ENCODE measurements at regions not wholly inside any gene's neighbourhood (a gene's known extent, or its start where the extent isn't known, plus 50 kb on each side); places are given as distances from the start of the nearest gene placed in this dataset.

- Histone ChIP-seq H3K27me3 (peaks cover 0 to 45% (median 32%) of the 10 kb centered on the region in 7 donors), H3K9me3 (no peaks in the 10 kb centered on the region)
- WGBS, 2 donors = 66% methylated on average over 11 of the region's 11 CpGs
These were observed 658.5 kb downstream of the AJAP1 start for GRCh38 chr1:5312862-5313261.

GRCh38 chr1:5312293-5312674 is 657.9 kb downstream of the AJAP1 start:
- Histone ChIP-seq H3K36me3 (no peaks in the 10 kb centered on the region), H3K27me3 (peaks cover 0 to 42% (median 32%) of the 10 kb centered on the region in 7 donors), H3K4me1 (no peaks in the 10 kb centered on the region), H3K4me3 (no peak overlapping the region), H3K27ac (no peak overlapping the region), H3K9me3 (no peaks in the 10 kb centered on the region)
- TF ChIP-seq CTCF (IDR thresholded peaks at IDR 0.05) = no peak
- ATAC-seq = no peak
- DNase-seq = no peak
- intact Hi-C loops (cut with DNase I) = no loop called here
- 68 to 74% methylated on average over 7 of the region's 7 CpGs for WGBS, 2 donors

More at GRCh38 chr1:5312862-5313261, 658.5 kb downstream of the AJAP1 start:
- Histone ChIP-seq H3K27ac (no peak overlapping the region), H3K4me3 (no peak overlapping the region), H3K4me1 (no peaks in the 10 kb centered on the region), H3K36me3 (no peaks in the 10 kb centered on the region)
- TF ChIP-seq CTCF (IDR thresholded peaks at IDR 0.05) = no peak
- no peak for DNase-seq
- ATAC-seq = no peak
- intact Hi-C loops (cut with DNase I) = no loop called here

- 42 to 43% methylated on average over 11 of the region's 11 CpGs for WGBS, 2 donors
- no peak for ATAC-seq
- Histone ChIP-seq H3K9me3 (no peaks in the 10 kb centered on the region), H3K4me1 (no peaks in the 10 kb centered on the region), H3K36me3 (no peaks in the 10 kb centered on the region), H3K27me3 (peaks cover 0 to 42% (median 32%) of the 10 kb centered on the region in 7 donors), H3K4me3 (no peak overlapping the region), H3K27ac (no peak overlapping the region)
- no peak for DNase-seq
- intact Hi-C loops (cut with DNase I) = no loop called here
- TF ChIP-seq CTCF (IDR thresholded peaks at IDR 0.05) = no peak
These were observed 657.4 kb downstream of the AJAP1 start for GRCh38 chr1:5311634-5312292.

- ATAC-seq (no peak), DNase-seq (no peak)
- Histone ChIP-seq H3K36me3 (no peaks in the 10 kb centered on the region), H3K27ac (no peak overlapping the region), H3K4me3 (no peak overlapping the region), H3K27me3 (peaks cover 0 to 42% (median 32%) of the 10 kb centered on the region in 7 donors), H3K4me1 (no peaks in the 10 kb centered on the region), H3K9me3 (no peaks in the 10 kb centered on the region)
- intact Hi-C loops (cut with DNase I) = no loop called here
- TF ChIP-seq CTCF (IDR thresholded peaks at IDR 0.05) = no peak
- WGBS, 2 donors = 57 to 86% methylated on average over 12 of the region's 12 CpGs
These were observed 656.7 kb downstream of the AJAP1 start for GRCh38 chr1:5311147-5311546.

Measured in heart right ventricle (tissue), 16 donors.